HuH-7.5 (cell line): ENCODE measurements at regions not wholly inside any gene's neighbourhood (a gene's known extent, or its start where the extent isn't known, plus 50 kb on each side); places are given as distances from the start of the nearest gene placed in this dataset.

Experiments used
- DNase-seq: peaks from one replicate; pipeline ENCODE4 v3.0.0; 2011; ENCODE audit warnings: low spot score

- no peak for DNase-seq
Observed at GRCh38 chr2:219958941-219959340, 331.5 kb downstream of the SLC4A3 start.

GRCh38 chr2:219959471-219959870, 332.0 kb downstream of the SLC4A3 start:
- DNase-seq, result no peak

GRCh38 chr2:219961947-219962498, 334.6 kb downstream of the SLC4A3 start:
- no peak for DNase-seq

- no peak for DNase-seq
Observed at GRCh38 chr2:219962801-219963200, 335.4 kb downstream of the SLC4A3 start.

GRCh38 chr2:219965287-219966194, 338.1 kb downstream of the SLC4A3 start:
- no peak for DNase-seq

GRCh38 chr2:219967247-219968245, 340.1 kb downstream of the SLC4A3 start:
- DNase-seq, result no peak

GRCh38 chr2:219968685-219969345, 341.4 kb downstream of the SLC4A3 start:
- DNase-seq, result no peak

GRCh38 chr2:219969508-219969907, 342.1 kb downstream of the SLC4A3 start:
- DNase-seq, result no peak

GRCh38 chr2:219973136-219973535, 345.7 kb downstream of the SLC4A3 start:
- DNase-seq, result no peak

- no peak for DNase-seq
Observed at GRCh38 chr2:219976871-219977270, 349.4 kb downstream of the SLC4A3 start.

- no peak for DNase-seq
Observed at GRCh38 chr2:219980638-219981037, 353.2 kb downstream of the SLC4A3 start.

- no peak for DNase-seq
Observed at GRCh38 chr2:219983836-219984235, 356.4 kb downstream of the SLC4A3 start.

GRCh38 chr2:219985017-219985416, 357.6 kb downstream of the SLC4A3 start:
- no peak for DNase-seq

- DNase-seq, result no peak
Observed at GRCh38 chr2:219987830-219988229, 360.4 kb downstream of the SLC4A3 start.

GRCh38 chr2:219989744-219990143, 362.3 kb downstream of the SLC4A3 start:
- DNase-seq, result no peak

GRCh38 chr2:219991116-219991515, 363.7 kb downstream of the SLC4A3 start:
- no peak for DNase-seq

- no peak for DNase-seq
Observed at GRCh38 chr2:219995399-219995798, 368.0 kb downstream of the SLC4A3 start.

- no peak for DNase-seq
Observed at GRCh38 chr2:219995991-219996765, 368.7 kb downstream of the SLC4A3 start.

GRCh38 chr2:219997341-219997851, 370.0 kb downstream of the SLC4A3 start:
- DNase-seq, result no peak

- DNase-seq, result no peak
Observed at GRCh38 chr2:219998107-219998506, 370.7 kb downstream of the SLC4A3 start.

- no peak for DNase-seq
Observed at GRCh38 chr2:219998714-219999227, 371.3 kb downstream of the SLC4A3 start.
